ENCODE measurements at regions not wholly inside any gene's neighbourhood (a gene's known extent, or its start where the extent isn't known, plus 50 kb on each side); places are given as distances from the start of the nearest gene placed in this dataset.
"Not testable (repeated sequence)": the region's sequence is repeated elsewhere in the genome, so short reads cannot be mapped to it uniquely, and the experiment has no call there.

DNA sequence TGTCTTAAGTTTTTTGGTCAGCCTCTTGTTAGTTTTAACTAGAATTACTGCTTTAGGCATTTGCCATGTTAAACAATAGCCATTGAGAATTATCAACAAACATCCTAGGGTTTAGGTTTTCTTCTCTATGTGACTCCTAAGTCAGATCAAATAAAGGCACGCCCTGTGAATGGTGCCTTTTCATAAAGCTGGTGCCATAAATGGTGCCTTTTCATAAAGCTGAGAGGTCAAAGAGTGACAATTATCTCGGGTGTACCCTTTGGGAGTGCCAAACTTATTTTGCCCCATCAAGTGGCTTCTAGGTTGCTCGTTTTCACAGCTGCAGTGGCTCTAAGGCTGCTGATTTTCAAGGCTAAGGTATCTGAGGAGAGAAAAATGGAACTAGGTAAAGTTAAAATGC, 391.6 kb downstream of the DMRTA1 start:
- no peak for DNase-seq (ENCODE audit: low spot score)

DNA sequence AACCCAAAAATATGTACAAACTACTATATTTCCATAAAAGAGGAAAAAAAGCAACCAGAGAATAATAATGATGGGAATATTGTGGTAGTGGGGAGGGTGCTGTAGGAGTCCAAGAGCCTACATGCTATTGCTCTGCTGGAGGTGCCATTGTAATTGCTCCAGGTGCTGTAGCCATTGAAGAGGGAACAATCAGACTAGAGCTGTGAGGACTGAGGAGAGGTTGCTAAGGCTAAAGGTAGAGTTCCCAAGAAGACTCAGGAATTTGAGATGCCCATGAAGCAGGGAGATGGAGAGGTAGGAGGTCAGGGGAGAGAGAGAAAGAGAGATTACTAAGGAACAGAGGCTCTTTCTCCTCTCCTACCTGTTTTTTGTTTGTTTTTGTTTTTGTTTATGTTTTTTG, 394.0 kb downstream of the DMRTA1 start:
- DNase-seq (ENCODE audit: low spot score) = no peak

DNA sequence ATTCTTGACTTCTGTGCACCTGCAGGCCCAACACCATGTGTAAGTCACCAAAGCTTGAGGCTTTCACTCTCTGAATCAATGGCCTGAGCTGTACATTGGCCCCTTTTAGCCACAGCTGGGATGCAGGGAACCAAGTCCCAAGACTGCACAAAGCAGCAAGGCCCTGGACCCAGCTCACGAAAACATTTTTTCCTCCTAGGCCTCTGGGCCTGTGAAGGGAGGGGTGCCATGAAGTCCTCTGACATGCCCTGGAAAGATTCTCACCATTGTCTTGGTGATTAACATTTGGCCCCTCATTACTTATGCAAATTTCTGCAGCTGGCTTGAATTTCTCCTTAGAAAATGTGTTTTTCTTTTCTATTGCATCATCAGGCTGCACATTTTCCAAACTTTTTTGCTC, 398.6 kb downstream of the DMRTA1 start:
- DNase-seq (ENCODE audit: low spot score) = not testable (repeated sequence)

DNA sequence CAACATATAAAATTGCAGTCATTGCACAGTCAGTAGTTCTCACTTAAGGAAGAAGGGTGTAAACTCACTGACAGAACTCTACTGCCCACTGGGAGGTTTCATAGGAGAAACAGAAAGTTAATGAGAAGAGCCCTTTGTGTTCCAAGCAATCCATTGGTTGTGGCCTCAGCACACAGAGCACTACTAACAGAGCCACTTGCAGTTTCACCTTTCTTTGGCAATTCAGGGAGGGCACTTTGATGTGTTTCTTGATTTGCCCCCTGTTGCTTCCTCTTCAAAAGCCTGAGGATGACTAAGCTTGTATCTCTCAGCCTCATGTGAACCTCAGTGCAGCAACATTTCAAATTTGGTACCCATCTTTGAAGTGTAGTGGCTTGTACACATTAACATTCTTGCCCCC, 409.4 kb downstream of the DMRTA1 start:
- DNase-seq (ENCODE audit: low spot score) = no peak

GRCh38 chr9:22857316-22857715, 410.7 kb downstream of the DMRTA1 start:
- no peak for DNase-seq (ENCODE audit: low spot score)

DNA sequence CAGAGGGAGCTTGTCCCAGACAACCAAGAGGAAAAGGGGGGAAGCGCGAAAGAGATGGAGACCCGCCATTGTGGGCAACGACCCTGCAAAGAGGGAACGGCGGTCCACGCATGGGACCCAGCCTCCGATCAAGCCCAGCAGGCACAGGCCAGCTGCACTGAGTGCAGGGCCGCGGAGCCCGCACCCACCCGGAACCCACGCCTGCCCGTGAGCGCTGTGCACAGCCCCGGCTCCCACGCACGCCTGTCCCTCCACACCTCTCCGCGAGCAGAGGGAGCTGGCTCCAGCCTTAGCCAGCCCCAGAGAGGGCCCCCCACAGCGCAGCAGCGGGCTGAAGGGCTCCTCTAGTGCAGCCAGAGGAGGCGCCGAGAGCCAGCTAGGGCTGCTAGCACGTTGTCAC, 416.5 kb downstream of the DMRTA1 start:
- no peak for DNase-seq (ENCODE audit: low spot score)

GRCh38 chr9:22863736-22864135, 417.1 kb downstream of the DMRTA1 start:
- no peak for DNase-seq (ENCODE audit: low spot score)

- no peak for DNase-seq (ENCODE audit: low spot score)
Observed at GRCh38 chr9:22893196-22893843, 446.7 kb downstream of the DMRTA1 start.

GRCh38 chr9:22898591-22898990, 452.0 kb downstream of the DMRTA1 start:
- DNase-seq (ENCODE audit: low spot score) = no peak

DNA sequence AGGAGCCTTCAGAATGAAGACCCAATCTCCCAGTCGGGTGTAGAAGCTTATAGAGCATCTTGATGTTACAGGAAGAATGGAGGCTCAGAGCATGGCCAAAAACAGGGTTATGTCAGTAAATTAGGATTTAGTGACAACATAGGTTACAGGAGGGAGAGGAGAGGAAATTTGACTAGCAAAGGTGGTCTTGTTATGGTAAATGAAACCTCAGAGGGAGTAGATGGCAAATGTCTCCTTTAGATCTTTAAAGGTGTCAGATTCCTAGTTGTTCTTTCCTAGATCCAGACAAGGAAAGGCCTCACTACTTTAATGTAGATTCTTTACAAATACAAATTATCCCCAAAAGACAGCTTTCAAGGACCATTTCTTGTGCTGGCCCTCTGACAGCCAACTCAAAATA, 465.0 kb downstream of the DMRTA1 start:
- no peak for DNase-seq (ENCODE audit: low spot score)

DNA sequence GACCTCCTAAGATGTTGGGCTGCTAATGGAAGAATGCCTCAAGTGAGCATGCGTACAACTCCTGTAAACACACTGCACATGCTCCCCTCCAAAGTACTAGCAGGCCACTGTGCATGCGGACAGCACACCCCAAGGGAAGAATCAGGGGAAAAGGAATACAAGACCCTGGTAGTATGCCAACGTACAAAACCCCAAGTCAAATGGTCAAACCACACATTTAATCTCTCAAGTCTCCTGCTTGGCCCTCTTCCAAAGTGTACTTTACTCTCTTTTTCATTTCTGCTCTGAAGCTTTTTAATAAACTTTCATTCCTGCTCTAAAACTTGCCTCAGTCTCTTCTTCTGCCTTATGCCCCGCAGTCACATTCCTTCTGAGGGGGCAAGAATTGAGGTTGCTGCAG, 466.4 kb downstream of the DMRTA1 start:
- no peak for DNase-seq (ENCODE audit: low spot score)

DNA sequence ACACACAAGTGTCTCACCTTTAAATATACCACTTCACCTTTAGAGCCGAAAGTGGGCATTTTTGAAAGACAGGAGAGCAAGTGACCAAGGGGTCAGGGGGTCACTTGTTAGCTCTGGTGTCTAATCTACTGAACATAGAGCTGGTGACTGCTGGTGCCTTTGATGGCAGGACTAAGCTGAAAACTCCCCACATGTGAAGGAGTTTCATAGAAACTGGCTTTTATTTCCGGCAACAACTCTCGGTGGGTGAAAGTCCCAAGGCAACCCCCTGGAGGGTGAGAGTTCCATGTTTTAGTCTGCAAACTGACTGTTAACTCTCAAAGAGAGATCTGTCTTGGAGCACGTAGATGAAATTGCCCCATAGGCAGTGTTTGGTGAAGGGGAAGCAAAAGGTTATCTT, 466.9 kb downstream of the DMRTA1 start:
- DNase-seq (ENCODE audit: low spot score) = no peak

- DNase-seq (ENCODE audit: low spot score) = no peak
Observed at GRCh38 chr9:22916148-22916547, 469.5 kb downstream of the DMRTA1 start.

- DNase-seq (ENCODE audit: low spot score) = no peak
Observed at GRCh38 chr9:22919423-22919822, 472.8 kb downstream of the DMRTA1 start.

DNA sequence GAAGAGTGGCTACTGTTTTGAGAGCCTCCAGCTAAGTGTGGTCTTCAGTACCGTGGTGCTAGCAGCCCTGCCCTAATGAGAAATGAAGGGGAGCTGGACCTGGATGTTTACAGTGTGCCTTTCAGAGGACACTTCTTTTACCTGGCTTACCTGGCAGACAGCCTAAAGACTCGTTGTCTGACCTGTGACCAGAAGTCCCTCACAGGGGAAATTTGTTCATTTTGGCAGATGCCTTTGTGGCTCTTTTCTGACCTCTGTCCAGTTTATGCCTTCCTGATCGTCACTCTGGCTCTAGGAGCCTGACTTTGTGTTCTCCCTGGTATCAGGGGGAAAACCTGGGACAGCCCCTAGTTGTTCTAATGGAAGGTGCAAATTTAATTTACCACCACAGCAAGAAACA, 475.1 kb downstream of the DMRTA1 start:
- no peak for DNase-seq (ENCODE audit: low spot score)

- DNase-seq (ENCODE audit: low spot score) = no peak
Observed at GRCh38 chr9:22922222-22922621, 475.6 kb downstream of the DMRTA1 start.

GRCh38 chr9:22954550-22954949, 507.9 kb downstream of the DMRTA1 start:
- no peak for DNase-seq (ENCODE audit: low spot score)

- no peak for DNase-seq (ENCODE audit: low spot score)
Observed at GRCh38 chr9:22954964-22955363, 508.3 kb downstream of the DMRTA1 start.

DNA sequence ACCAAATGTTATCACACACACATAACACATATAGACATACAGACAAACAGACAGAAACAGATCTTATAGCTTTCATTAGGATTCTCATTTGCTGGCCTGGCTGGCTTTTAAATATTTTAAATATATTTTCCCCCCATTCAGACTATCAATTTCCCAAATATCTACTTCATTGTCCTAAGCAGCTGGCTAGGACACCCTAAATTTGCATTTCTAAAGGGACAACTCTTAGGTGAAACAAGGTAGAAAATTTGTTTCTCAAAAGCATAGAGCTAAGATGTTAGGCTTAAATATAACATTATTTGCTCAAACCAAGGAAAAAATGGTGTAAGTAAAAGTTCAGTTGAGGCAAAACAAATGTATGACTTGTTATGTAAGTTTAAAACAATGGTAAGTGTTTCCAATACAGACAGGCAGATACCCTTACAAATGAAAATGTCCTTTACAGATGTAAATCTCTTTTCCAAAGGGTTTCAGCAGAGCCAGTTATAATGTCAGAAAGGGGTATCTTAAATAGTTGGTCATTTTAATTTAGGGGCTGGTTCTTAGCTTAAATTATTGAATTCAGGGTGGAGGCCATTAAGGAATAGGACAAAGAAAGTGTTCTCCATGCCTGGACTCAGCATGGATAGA, 522.8 kb downstream of the DMRTA1 start:
- DNase-seq (ENCODE audit: low spot score) = no peak

DNA sequence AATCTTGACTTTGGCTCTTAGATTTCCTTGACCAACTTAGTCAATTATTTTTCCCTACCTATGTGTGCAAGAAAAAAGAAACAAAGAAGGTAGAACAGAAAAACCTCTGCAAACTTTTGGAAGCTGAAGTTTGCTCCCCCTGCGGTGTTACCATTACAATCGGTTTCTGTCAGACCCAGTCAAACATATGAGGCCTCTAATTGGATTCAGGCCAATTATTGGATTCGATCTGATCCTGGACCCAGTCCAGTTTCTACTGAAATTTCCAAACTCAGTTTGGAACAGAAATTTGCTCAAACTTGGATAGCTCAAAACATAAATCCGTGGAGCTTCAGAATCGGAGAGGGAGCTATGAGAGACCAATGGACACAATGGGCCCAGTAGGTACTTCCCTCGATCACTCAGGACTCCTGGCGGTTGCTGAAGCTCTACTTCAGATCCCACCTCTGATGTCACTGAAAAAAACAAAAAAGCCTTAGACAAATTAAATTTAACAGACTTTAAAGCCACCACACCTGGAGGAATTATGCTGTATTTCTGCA, 523.9 kb downstream of the DMRTA1 start:
- DNase-seq (ENCODE audit: low spot score) = no peak

DNA sequence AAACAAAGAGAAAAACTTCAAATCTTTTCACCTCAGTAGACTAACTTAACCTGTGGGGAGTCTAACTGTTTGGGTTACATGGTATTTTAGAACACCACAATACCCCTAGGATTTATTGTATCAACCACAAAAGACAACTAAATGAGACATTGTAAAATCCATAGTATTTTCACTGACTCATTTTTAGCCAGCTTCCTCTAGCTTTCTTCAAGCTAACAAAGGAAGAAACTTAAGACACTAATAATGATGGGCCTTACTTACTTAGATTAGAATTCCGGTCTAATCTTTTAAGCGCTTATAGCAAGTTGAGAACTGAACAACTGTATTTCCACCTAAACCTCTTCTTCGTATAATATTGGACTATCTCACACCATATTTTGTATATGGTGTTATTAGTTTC, 529.3 kb downstream of the DMRTA1 start:
- no peak for DNase-seq (ENCODE audit: low spot score)

DNA sequence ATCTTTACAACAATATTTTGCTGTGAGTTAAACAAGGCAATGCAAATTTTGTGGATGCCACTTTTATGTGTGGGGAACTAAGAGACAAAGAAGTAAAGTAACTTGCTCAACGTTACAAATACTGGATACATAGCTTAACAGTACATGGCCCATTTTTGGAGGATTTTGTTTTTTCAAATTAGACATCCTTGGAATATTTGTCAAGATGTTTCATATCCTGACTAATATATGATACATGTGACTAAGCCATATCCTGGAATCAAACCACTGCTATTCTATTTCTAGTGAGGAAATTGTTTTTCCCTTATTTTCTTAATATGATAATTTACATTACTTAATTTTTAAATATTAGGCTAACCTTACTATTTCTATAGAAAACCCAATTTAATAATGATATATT, 529.8 kb downstream of the DMRTA1 start:
- DNase-seq (ENCODE audit: low spot score) = no peak

GRCh38 chr9:22980429-22980828, 533.8 kb downstream of the DMRTA1 start:
- not testable (repeated sequence) for DNase-seq (ENCODE audit: low spot score)

DNA sequence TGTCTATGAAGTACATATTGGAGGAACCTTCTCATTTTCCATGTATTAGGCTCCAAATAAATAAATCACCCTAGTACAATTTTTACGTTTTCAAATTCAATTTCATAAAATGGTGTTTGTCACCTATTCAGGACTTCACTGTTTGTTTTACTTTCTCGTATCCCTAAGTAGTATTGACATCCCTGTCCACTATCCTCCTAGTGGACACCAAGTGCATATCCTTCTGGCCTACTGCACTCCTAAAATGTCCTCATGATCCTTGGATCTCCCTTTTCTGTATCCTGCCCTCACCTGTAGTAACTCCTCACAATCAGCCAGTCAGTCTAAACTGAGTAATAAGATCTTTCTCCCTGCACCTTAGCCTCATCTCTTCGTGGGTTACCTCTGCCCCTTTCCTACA, 539.9 kb downstream of the DMRTA1 start:
- DNase-seq (ENCODE audit: low spot score) = peak; percentile 3

Data from SW480 (cell line).